LNCaP clone FGC (cell line): ENCODE measurements at regions not wholly inside any gene's neighbourhood (a gene's known extent, or its start where the extent isn't known, plus 50 kb on each side); places are given as distances from the start of the nearest gene placed in this dataset.

Source experiments
- DNase-seq: peaks from one replicate; pipeline ENCODE4 v3.0.0-alpha.2; 2011; ENCODE audit warnings: low read depth
- H3K4me3 ChIP-seq: 2 replicates; pipeline ENCODE4 v1.5.1; 2011; ENCODE audit warnings: mild to moderate bottlenecking, low read depth, low read length, control low read depth
- TF ChIP-seq, protein P1 (sequence below): IDR thresholded peaks from 2 replicates; pipeline ENCODE4 v1.5.1; 2012; ENCODE audit warnings: mild to moderate bottlenecking; ENCODE audit not compliant: control insufficient read depth, insufficient read depth; ENCODE audit errors: extremely low read depth

DNA sequence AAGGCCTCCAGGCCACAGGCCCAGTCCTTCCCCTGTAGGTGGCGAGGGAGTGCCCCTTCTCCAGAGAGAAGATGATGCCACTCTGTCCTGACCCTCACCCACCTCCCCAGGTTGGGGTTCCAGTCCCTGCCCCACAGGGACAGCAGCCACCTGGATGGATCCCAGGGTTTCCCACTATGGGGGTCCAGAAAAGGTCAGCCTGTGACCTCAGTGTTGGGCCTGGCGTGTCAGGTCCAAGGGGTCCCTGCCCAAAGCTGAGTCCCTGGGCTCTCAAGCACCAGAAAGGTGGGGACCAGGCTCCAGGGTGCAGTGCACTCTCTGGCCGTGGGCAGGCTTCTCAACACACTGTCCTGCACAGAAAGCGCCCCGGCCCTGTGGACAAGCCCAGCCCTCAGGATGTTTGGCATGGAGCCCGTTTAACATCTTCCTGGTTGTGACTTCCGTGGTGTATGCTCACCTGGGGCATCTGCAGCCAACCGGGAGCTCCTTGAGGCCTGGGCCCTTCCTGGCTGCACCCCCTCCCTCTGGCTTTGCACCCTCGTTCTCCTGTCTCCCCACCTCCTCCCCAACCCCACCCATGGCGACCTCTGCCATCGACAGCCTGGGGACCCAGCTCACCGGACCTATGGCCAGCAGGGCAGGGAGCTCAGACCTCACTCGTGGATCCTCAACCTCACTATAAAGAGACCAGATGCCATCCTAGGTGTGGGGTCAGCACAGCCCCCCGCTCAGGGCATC lies 58.3 kb upstream of the PPP2R2D start:
- DNase-seq = no peak
- TF ChIP-seq, protein P1, sequence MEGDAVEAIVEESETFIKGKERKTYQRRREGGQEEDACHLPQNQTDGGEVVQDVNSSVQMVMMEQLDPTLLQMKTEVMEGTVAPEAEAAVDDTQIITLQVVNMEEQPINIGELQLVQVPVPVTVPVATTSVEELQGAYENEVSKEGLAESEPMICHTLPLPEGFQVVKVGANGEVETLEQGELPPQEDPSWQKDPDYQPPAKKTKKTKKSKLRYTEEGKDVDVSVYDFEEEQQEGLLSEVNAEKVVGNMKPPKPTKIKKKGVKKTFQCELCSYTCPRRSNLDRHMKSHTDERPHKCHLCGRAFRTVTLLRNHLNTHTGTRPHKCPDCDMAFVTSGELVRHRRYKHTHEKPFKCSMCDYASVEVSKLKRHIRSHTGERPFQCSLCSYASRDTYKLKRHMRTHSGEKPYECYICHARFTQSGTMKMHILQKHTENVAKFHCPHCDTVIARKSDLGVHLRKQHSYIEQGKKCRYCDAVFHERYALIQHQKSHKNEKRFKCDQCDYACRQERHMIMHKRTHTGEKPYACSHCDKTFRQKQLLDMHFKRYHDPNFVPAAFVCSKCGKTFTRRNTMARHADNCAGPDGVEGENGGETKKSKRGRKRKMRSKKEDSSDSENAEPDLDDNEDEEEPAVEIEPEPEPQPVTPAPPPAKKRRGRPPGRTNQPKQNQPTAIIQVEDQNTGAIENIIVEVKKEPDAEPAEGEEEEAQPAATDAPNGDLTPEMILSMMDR = no peak
- no peak overlapping the region for H3K4me3 ChIP-seq

GRCh38 chr10:131843089-131843595 lies 57.7 kb upstream of the PPP2R2D start:
- TF ChIP-seq, protein P1 = no peak
- H3K4me3 ChIP-seq = no peak overlapping the region
- no peak for DNase-seq

DNA sequence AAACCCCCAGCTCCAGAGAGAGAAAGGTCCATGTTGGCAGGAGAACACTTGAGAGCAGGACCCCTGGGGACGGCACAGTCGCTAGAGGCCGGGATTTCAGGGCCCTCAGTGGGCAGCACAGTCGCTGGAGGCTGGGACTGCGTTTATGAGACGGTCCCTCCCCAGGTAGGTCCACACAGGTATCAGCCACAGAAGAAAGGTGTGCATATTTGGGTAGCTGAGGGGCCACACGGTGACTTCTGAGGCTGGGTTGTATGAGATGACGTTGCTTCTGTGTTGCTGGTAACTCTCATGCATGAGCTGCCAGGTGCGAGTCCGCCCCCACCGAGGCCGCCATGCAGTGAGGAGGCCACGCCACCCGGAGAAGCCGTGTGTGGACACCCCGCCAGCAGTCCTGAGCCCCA lies 56.9 kb upstream of the PPP2R2D start:
- DNase-seq = no peak
- H3K4me3 ChIP-seq = no peak overlapping the region
- TF ChIP-seq, protein P1 = no peak

GRCh38 chr10:131844529-131845084 lies 56.2 kb upstream of the PPP2R2D start:
- no peak for DNase-seq
- no peak overlapping the region for H3K4me3 ChIP-seq
- TF ChIP-seq, protein P1 = no peak

- H3K4me3 ChIP-seq = no peak overlapping the region
- TF ChIP-seq, protein P1 = no peak
- DNase-seq = no peak
Observed at GRCh38 chr10:131845505-131846239, 55.1 kb upstream of the PPP2R2D start.

GRCh38 chr10:131846240-131847101 lies 54.3 kb upstream of the PPP2R2D start:
- TF ChIP-seq, protein P1 = no peak
- DNase-seq = no peak
- no peak overlapping the region for H3K4me3 ChIP-seq
